ENCODE measurements at regions not wholly inside any gene's neighbourhood (a gene's known extent, or its start where the extent isn't known, plus 50 kb on each side); places are given as distances from the start of the nearest gene placed in this dataset.
"Not testable (repeated sequence)": the region's sequence is repeated elsewhere in the genome, so short reads cannot be mapped to it uniquely, and the experiment has no call there.

DNA sequence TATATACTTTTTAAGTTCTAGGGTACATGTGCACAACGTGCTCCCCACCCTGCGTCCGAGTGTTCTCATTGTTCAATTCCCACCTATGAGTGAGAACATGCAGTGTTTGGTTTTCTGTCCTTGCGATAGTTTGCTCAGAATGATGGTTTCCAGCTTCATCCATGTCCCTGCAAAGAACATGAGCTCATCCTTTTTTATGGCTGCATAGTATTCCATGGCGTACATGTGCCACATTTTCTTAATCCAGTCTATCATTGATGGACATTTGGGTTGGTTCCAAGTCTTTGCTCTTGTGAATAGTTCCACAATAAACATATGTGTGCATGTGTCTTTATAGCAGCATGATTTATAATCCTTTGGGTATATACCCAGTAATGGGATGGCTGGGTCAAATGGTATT, 148.1 kb upstream of the CHST15 start:
- Mint-ChIP-seq H3K4me1 (peaks cover 19% of the 10 kb centered on the region), H3K27me3 (ENCODE audit: insufficient read depth, low read depth, poor library complexity) (peaks cover 20% of the 10 kb centered on the region)
- not testable (repeated sequence) for DNase-seq (ENCODE audit: low spot score); H3K36me3 Mint-ChIP-seq (ENCODE audit: low read depth); H2AFZ ChIP-seq; ATAC-seq; H4K20me1 ChIP-seq (replicated peaks; ENCODE audit: insufficient read depth); H3K4me2 ChIP-seq; H3K36me3 ChIP-seq (ENCODE audit: insufficient read depth); H3K9me2 ChIP-seq (ENCODE audit: insufficient read depth); H3K27ac Mint-ChIP-seq; H3F3A ChIP-seq (replicated peaks; ENCODE audit: low read depth); H3K27me3 ChIP-seq (ENCODE audit: insufficient read depth); H3K4me3 Mint-ChIP-seq; H3K4me1 ChIP-seq (ENCODE audit: insufficient read depth); H3K9me3 Mint-ChIP-seq; H3K79me2 ChIP-seq (replicated peaks; ENCODE audit: insufficient read depth); H3K27ac ChIP-seq (ENCODE audit: low read depth); H3K4me3 ChIP-seq

DNA sequence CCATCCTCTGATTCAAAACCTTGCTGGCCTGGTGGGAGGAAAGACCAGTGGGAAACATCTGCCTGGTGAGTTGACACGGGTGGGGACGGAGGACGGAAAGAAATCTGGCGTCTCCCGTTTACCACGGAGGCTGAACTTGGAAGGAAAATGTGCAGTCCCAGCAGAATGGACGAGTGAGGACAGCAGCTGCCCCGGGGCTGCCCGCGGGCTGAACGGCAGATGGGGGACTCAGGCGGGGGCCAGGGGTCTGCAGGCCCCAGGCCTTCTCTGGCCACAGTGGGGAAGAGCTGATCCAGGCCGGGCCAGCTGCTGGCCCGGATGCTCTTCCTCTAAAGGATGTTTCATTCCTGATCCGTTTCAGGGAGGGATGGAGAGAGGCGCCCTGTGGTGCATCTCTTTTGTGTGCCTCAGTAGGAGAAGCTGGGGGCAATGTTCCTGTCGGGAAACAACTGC, 147.5 kb upstream of the CHST15 start:
- no peaks in the 10 kb centered on the region for H4K20me1 ChIP-seq (replicated peaks; ENCODE audit: insufficient read depth)
- H2AFZ ChIP-seq, result no peak overlapping the region
- H3K79me2 ChIP-seq (replicated peaks; ENCODE audit: insufficient read depth), result no peaks in the 10 kb centered on the region
- H3K4me3 ChIP-seq, result no peak overlapping the region
- H3K36me3 ChIP-seq (ENCODE audit: insufficient read depth), result no peaks in the 10 kb centered on the region
- ATAC-seq (peak; percentile 86), DNase-seq (ENCODE audit: low spot score) (peak; percentile 39)
- no peak overlapping the region for H3K27ac ChIP-seq (ENCODE audit: low read depth)
- no peak overlapping the region; the same call in 1 of the 2 replicates for H3K4me2 ChIP-seq
- Mint-ChIP-seq H3K27me3 (ENCODE audit: insufficient read depth, low read depth, poor library complexity) (peaks cover 19% of the 10 kb centered on the region), H3K27ac (no peak overlapping the region), H3K36me3 (ENCODE audit: low read depth) (no peaks in the 10 kb centered on the region), H3K4me1 (peaks cover 19% of the 10 kb centered on the region), H3K9me3 (no peaks in the 10 kb centered on the region; the same call in 2 of the 3 replicates), H3K4me3 (no peak overlapping the region)
- no peaks in the 10 kb centered on the region for H3K4me1 ChIP-seq (ENCODE audit: insufficient read depth)
- H3K27me3 ChIP-seq (ENCODE audit: insufficient read depth), result no peaks in the 10 kb centered on the region
- no peaks in the 10 kb centered on the region for H3K9me2 ChIP-seq (ENCODE audit: insufficient read depth)
- no peaks in the 10 kb centered on the region for H3F3A ChIP-seq (replicated peaks; ENCODE audit: low read depth)
- TF ChIP-seq ETS1 (IDR thresholded peaks at IDR 0.05), result no peak
- TF ChIP-seq, protein P1, sequence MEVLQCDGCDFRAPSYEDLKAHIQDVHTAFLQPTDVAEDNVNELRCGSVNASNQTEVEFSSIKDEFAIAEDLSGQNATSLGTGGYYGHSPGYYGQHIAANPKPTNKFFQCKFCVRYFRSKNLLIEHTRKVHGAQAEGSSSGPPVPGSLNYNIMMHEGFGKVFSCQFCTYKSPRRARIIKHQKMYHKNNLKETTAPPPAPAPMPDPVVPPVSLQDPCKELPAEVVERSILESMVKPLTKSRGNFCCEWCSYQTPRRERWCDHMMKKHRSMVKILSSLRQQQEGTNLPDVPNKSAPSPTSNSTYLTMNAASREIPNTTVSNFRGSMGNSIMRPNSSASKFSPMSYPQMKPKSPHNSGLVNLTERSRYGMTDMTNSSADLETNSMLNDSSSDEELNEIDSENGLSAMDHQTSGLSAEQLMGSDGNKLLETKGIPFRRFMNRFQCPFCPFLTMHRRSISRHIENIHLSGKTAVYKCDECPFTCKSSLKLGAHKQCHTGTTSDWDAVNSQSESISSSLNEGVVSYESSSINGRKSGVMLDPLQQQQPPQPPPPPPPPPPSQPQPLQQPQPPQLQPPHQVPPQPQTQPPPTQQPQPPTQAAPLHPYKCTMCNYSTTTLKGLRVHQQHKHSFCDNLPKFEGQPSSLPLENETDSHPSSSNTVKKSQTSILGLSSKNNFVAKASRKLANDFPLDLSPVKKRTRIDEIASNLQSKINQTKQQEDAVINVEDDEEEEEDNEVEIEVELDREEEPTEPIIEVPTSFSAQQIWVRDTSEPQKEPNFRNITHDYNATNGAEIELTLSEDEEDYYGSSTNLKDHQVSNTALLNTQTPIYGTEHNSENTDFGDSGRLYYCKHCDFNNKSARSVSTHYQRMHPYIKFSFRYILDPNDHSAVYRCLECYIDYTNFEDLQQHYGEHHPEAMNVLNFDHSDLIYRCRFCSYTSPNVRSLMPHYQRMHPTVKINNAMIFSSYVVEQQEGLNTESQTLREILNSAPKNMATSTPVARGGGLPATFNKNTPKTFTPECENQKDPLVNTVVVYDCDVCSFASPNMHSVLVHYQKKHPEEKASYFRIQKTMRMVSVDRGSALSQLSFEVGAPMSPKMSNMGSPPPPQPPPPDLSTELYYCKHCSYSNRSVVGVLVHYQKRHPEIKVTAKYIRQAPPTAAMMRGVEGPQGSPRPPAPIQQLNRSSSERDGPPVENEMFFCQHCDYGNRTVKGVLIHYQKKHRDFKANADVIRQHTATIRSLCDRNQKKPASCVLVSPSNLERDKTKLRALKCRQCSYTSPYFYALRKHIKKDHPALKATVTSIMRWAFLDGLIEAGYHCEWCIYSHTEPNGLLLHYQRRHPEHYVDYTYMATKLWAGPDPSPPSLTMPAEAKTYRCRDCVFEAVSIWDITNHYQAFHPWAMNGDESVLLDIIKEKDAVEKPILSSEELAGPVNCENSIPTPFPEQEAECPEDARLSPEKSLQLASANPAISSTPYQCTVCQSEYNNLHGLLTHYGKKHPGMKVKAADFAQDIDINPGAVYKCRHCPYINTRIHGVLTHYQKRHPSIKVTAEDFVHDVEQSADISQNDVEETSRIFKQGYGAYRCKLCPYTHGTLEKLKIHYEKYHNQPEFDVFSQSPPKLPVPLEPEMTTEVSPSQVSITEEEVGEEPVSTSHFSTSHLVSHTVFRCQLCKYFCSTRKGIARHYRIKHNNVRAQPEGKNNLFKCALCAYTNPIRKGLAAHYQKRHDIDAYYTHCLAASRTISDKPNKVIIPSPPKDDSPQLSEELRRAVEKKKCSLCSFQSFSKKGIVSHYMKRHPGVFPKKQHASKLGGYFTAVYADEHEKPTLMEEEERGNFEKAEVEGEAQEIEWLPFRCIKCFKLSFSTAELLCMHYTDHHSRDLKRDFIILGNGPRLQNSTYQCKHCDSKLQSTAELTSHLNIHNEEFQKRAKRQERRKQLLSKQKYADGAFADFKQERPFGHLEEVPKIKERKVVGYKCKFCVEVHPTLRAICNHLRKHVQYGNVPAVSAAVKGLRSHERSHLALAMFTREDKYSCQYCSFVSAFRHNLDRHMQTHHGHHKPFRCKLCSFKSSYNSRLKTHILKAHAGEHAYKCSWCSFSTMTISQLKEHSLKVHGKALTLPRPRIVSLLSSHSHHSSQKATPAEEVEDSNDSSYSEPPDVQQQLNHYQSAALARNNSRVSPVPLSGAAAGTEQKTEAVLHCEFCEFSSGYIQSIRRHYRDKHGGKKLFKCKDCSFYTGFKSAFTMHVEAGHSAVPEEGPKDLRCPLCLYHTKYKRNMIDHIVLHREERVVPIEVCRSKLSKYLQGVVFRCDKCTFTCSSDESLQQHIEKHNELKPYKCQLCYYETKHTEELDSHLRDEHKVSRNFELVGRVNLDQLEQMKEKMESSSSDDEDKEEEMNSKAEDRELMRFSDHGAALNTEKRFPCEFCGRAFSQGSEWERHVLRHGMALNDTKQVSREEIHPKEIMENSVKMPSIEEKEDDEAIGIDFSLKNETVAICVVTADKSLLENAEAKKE (CRISPR knock-in tag; IDR thresholded peaks at IDR 0.05), result no peak
- TF ChIP-seq STAT1 (IDR thresholded peaks at IDR 0.05; ENCODE audit: unreplicated experiment), result no peak
- no peak for TF ChIP-seq EZH2 (IDR thresholded peaks at IDR 0.05; ENCODE audit: low read depth, unreplicated experiment)
- no peak for TF ChIP-seq POLR2AphosphoS5 (IDR thresholded peaks at IDR 0.05; ENCODE audit: low read depth)
- no peak for TF ChIP-seq NANOG (IDR thresholded peaks at IDR 0.05; ENCODE audit: borderline replicate concordance)
- no peak for TF ChIP-seq ZNF114 (CRISPR knock-in tag; IDR thresholded peaks at IDR 0.05)
- no peak for TF ChIP-seq CREB1 (CRISPR knock-in tag; IDR thresholded peaks at IDR 0.05; ENCODE audit: low read depth)
- TF ChIP-seq, protein P2, sequence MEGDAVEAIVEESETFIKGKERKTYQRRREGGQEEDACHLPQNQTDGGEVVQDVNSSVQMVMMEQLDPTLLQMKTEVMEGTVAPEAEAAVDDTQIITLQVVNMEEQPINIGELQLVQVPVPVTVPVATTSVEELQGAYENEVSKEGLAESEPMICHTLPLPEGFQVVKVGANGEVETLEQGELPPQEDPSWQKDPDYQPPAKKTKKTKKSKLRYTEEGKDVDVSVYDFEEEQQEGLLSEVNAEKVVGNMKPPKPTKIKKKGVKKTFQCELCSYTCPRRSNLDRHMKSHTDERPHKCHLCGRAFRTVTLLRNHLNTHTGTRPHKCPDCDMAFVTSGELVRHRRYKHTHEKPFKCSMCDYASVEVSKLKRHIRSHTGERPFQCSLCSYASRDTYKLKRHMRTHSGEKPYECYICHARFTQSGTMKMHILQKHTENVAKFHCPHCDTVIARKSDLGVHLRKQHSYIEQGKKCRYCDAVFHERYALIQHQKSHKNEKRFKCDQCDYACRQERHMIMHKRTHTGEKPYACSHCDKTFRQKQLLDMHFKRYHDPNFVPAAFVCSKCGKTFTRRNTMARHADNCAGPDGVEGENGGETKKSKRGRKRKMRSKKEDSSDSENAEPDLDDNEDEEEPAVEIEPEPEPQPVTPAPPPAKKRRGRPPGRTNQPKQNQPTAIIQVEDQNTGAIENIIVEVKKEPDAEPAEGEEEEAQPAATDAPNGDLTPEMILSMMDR (conservative IDR thresholded peaks at IDR 0.05; ENCODE audit: low read depth in 2 of 2), result no peak
- TF ChIP-seq JUNB (IDR thresholded peaks at IDR 0.05; ENCODE audit: unreplicated experiment), result no peak
